ENCODE measurements at regions not wholly inside any gene's neighbourhood (a gene's known extent, or its start where the extent isn't known, plus 50 kb on each side); places are given as distances from the start of the nearest gene placed in this dataset.

DNA sequence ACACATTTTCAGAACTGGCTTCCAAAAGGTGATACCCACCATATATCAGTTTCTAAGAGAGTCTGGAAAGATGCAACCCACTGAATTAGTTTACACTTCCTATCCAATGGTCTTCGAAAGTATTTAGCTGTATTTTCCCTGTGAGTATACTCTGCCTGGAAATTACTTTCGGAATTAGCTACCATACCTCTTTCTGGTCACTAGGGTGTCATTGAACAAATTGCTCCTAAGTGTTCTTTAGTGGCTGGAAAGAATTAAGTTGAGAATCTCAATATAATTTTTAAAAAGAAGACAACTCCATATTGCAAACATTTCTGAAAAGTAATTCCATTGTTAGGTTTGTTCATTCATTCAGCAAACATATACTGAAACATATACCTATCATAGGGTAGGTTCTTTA, 283.1 kb upstream of the SSTR1 start:
- intact Hi-C loops (cut with micrococcal nuclease) = no loop called here
- TF ChIP-seq, protein P1, sequence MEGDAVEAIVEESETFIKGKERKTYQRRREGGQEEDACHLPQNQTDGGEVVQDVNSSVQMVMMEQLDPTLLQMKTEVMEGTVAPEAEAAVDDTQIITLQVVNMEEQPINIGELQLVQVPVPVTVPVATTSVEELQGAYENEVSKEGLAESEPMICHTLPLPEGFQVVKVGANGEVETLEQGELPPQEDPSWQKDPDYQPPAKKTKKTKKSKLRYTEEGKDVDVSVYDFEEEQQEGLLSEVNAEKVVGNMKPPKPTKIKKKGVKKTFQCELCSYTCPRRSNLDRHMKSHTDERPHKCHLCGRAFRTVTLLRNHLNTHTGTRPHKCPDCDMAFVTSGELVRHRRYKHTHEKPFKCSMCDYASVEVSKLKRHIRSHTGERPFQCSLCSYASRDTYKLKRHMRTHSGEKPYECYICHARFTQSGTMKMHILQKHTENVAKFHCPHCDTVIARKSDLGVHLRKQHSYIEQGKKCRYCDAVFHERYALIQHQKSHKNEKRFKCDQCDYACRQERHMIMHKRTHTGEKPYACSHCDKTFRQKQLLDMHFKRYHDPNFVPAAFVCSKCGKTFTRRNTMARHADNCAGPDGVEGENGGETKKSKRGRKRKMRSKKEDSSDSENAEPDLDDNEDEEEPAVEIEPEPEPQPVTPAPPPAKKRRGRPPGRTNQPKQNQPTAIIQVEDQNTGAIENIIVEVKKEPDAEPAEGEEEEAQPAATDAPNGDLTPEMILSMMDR (IDR thresholded peaks at IDR 0.05; ENCODE audit: unreplicated experiment) = no peak
- no peak for DNase-seq (ENCODE audit: unreplicated experiment)
- Mint-ChIP-seq H3K4me3 (ENCODE audit: unreplicated experiment) (no peak overlapping the region), H3K9me3 (ENCODE audit: unreplicated experiment) (no peaks in the 10 kb centered on the region), H3K27ac (ENCODE audit: low read depth, unreplicated experiment) (no peak overlapping the region), H3K27me3 (ENCODE audit: insufficient read depth, unreplicated experiment) (no peaks in the 10 kb centered on the region), H3K36me3 (ENCODE audit: insufficient read depth, unreplicated experiment) (no peaks in the 10 kb centered on the region), H3K4me1 (ENCODE audit: insufficient read depth, unreplicated experiment) (no peaks in the 10 kb centered on the region)
- ChIA-PET CTCF (interaction anchor here (0.7 kb wide), 1 partner anchor 381 kb away, joined by 3 read pairs; no protein-coding TSS in a partner anchor), POLR2A (no interaction called here)
- no TSS peak for BruUV-seq (replicated peaks)

DNA sequence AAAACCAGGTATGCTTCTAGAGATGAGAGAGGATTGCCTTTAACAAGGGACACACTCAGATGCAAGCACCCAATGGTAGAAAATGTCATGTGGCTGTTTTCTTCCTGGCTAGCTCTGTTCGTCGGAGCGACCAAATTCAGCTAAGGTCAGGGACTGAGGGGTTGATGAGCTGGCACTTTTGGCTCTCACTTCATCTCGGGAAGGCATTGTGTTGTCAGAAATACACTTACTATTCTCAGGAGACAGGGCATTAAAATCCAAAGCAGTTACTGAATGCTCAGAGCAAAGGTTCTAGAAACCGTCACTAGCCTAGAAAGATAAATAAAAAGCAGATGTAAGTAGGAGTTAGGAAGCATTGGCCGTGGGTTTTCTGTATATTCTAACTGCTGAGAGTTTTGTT, 275.7 kb upstream of the SSTR1 start:
- Mint-ChIP-seq H3K4me3 (ENCODE audit: unreplicated experiment) (no peak overlapping the region), H3K36me3 (ENCODE audit: insufficient read depth, unreplicated experiment) (no peaks in the 10 kb centered on the region), H3K27ac (ENCODE audit: low read depth, unreplicated experiment) (no peak overlapping the region), H3K4me1 (ENCODE audit: insufficient read depth, unreplicated experiment) (no peaks in the 10 kb centered on the region), H3K27me3 (ENCODE audit: insufficient read depth, unreplicated experiment) (no peaks in the 10 kb centered on the region), H3K9me3 (ENCODE audit: unreplicated experiment) (no peaks in the 10 kb centered on the region)
- intact Hi-C loops (cut with micrococcal nuclease) = no loop called here
- POLR2A ChIA-PET = interaction anchor here (0.7 kb wide), 1 partner anchor 751 kb away, joined by 4 read pairs; no protein-coding TSS in a partner anchor
- TF ChIP-seq, protein P1 (IDR thresholded peaks at IDR 0.05; ENCODE audit: unreplicated experiment) = no peak
- BruUV-seq (replicated peaks) = no TSS peak
- DNase-seq (ENCODE audit: unreplicated experiment) = no peak
- CTCF ChIA-PET = no interaction called here

DNA sequence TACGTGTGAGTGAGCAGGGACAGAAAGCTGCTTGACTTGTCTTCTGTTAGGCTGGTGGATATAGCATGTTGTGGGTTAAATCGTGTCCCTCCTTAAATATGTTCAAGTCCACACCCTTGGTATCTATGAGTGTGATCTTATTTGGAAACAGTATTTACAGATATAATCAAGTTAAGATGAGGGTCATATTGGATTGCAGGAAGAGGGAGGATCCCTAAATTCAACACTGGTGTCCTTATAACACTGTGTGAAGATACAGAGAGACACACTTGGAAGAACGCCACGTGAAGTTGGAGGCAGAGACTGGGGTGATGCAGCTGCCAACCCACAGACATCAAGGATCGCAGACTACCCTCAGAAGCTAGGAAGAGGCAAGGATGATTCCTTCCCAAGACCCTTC, 275.2 kb upstream of the SSTR1 start:
- no peak overlapping the region for H3K4me3 Mint-ChIP-seq (ENCODE audit: unreplicated experiment)
- ChIA-PET CTCF (no interaction called here), POLR2A (no interaction called here)
- TF ChIP-seq, protein P1 (IDR thresholded peaks at IDR 0.05; ENCODE audit: unreplicated experiment) = no peak
- no TSS peak for BruUV-seq (replicated peaks)
- H3K27ac Mint-ChIP-seq (ENCODE audit: low read depth, unreplicated experiment) = no peak overlapping the region
- H3K9me3 Mint-ChIP-seq (ENCODE audit: unreplicated experiment) = no peaks in the 10 kb centered on the region
- no peaks in the 10 kb centered on the region for H3K4me1 Mint-ChIP-seq (ENCODE audit: insufficient read depth, unreplicated experiment)
- H3K36me3 Mint-ChIP-seq (ENCODE audit: insufficient read depth, unreplicated experiment) = no peaks in the 10 kb centered on the region
- no peaks in the 10 kb centered on the region for H3K27me3 Mint-ChIP-seq (ENCODE audit: insufficient read depth, unreplicated experiment)
- DNase-seq (ENCODE audit: unreplicated experiment) = no peak
- intact Hi-C loops (cut with micrococcal nuclease) = no loop called here

DNA sequence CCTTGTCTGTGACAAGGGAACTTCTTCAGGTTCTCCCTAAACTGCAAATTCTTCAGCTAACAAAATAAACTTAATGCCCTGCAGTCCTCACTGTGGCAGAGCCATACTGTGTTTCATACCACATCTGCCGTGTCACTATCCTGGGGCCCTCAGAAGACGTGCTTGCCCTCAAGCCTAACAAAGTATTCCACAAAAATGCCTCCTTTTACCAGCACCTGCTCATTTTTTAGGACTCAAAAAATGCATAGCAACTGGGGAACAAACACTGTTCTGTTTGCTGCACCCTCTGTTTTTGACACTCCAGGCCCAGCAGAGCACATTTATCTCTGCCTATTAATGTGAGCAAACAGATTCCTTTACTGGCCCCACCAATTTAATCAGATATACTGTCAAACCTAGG, 270.7 kb upstream of the SSTR1 start:
- H3K4me3 Mint-ChIP-seq (ENCODE audit: unreplicated experiment) = no peak overlapping the region

More for the DNA sequence above, 270.7 kb upstream of the SSTR1 start:
- Mint-ChIP-seq H3K27me3 (ENCODE audit: insufficient read depth, unreplicated experiment) (no peaks in the 10 kb centered on the region), H3K9me3 (ENCODE audit: unreplicated experiment) (no peaks in the 10 kb centered on the region), H3K36me3 (ENCODE audit: insufficient read depth, unreplicated experiment) (no peaks in the 10 kb centered on the region), H3K4me1 (ENCODE audit: insufficient read depth, unreplicated experiment) (no peaks in the 10 kb centered on the region), H3K27ac (ENCODE audit: low read depth, unreplicated experiment) (no peak overlapping the region)
- CTCF ChIA-PET = no interaction called here
- no TSS peak for BruUV-seq (replicated peaks)
- intact Hi-C loops (cut with micrococcal nuclease) = no loop called here
- TF ChIP-seq, protein P1 (IDR thresholded peaks at IDR 0.05; ENCODE audit: unreplicated experiment) = no peak
- POLR2A ChIA-PET = interaction anchor here (1.0 kb wide), 1 partner anchor 13 kb away, joined by 3 read pairs; no protein-coding TSS in a partner anchor
- no peak for DNase-seq (ENCODE audit: unreplicated experiment)
